GM21825 (cell line): ENCODE measurements at regions not wholly inside any gene's neighbourhood (a gene's known extent, or its start where the extent isn't known, plus 50 kb on each side); places are given as distances from the start of the nearest gene placed in this dataset.
"Not testable (repeated sequence)": the region's sequence is repeated elsewhere in the genome, so short reads cannot be mapped to it uniquely, and the experiment has no call there.

Source experiments
- ATAC-seq: cut with Tn5 transposase; IDR thresholded peaks from one replicate; pipeline ENCODE4 v1.9.1; 2021; ENCODE audit warnings: mild to moderate bottlenecking, moderate library complexity; ENCODE audit not compliant: unreplicated experiment

GRCh38 chr2:185984670-185985069 is 246.1 kb downstream of the FSIP2 start:
- no peak for ATAC-seq

- ATAC-seq = not testable (repeated sequence)
Observed at GRCh38 chr2:185988907-185989306, 250.3 kb downstream of the FSIP2 start.

- ATAC-seq = no peak
Observed at GRCh38 chr2:185990861-185991525, 252.4 kb downstream of the FSIP2 start.

DNA sequence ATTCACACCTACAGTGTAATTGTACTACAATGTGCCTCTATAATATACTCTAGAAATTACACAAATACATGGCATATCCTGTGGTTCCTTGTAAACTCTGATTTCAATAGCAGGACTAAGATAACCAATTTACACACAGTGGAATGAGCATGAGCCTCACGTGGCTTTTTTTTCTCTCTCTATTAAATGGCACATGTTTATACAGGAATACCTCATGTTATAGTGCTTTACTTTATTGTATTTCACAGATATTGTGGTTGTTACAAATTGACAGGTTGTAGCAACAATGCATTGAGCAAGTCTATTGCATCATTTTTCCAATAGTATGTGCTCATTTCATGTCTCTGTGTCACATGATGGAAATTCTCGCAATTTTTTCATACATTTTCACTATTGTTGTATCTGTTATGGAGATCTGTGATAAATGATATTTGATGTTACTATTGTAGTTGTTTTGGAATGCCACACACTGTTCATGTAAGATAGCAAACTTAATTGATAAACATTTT is 260.0 kb downstream of the FSIP2 start:
- no peak for ATAC-seq

DNA sequence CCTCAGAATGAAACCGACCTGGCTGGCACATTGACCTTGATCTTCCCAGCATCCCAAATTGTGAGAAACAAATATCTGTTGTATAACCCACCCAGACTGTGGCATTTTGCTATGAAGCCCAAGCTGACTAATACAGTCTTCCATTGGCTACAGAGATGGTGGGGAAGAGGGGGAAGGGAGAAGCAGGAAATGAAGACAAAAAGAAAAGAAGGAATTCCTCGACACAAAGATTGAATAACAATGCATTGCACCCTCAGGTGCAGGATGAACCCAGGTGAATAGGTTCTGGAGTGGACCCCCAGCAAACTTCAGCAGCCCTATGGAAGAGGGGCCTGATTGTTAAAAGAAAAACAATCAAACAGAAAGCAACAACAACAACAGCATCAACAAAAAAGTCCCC is 270.7 kb downstream of the FSIP2 start:
- ATAC-seq = no peak

DNA sequence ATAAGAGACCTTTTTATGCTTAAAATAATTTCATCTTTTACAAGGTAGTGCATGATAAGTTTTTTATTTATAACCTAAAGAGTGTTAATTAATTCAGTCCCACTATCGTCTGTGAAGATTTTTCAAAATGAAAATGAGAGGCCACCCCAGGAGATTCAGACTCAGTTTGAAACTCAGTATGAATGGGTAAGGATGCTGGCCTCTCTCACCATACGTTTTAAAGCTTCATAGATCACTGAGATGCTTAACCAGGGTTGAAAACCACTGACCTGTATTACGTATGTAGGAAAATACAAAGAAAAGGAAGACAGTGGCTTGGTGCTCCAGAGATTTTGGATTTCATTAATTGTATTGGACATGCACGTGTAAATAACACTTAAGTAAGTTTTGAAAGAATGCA is 278.7 kb downstream of the FSIP2 start:
- ATAC-seq = no peak

DNA sequence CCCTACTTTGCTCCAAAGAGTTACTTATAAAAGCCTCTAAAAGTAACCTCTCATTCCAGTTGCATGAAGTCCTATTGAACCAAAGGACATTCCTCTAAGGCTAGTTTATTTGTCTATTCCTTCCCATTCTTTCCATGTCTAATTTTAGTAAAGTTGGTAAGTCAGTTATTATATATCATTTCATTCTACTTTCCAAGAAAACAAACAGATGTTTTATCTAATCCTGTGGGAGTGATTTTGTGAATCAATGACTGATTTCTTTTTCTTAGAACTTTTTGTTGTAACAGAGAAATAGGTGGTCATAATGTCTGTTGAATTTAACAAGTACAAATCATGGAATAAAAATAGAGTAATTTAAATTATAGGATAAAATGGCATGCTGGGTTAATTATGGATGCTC is 286.3 kb downstream of the FSIP2 start:
- no peak for ATAC-seq

DNA sequence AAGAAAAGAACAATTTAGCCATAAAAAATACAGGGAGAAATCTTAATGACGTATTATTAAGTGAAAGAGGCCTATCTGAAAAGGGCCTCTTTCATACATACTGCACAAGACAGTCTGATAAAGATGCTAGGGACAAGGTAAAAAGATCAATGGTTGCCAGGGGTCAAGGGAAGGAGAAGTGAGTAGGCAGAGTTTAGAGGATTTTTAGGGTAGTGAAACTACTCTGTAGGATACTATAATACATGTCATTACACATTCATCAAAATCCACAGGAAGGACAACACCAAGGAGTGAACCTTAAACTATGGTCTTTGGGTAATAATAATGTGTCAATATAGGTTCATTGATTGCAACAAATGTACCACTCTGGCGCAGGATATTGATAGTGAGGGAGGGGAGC is 289.3 kb downstream of the FSIP2 start:
- peak; percentile 64 for ATAC-seq

- ATAC-seq = no peak
Observed at GRCh38 chr2:186031229-186031628, 292.6 kb downstream of the FSIP2 start.

DNA sequence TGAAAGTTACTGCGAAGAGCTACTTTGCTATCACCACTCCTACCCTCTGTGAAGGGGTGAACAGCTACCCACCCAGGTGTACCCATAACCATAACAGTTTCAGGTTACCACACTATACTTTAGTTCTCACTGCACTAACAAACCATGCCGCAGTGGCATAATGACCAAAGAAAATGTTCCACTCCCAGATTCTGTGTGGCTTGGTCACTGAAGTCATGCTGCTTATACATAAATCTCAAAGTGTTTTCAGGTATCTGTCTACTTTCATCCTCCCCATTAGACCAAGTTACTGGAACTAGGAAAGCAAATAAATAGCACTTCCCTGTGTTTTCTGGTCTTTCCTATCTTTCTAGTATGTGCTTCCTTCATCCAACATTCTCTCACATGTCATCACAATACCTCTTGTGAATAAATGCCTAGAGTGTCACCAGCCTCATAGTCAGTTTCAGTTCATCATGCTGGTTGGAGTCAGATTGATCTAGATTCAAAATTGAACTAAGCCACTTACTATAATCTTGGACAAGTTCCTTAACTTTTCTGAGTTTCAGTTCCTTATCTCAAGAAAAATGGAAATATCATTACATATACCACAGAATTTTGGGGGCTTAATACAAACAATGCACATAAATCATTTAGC is 293.6 kb downstream of the FSIP2 start:
- no peak for ATAC-seq

GRCh38 chr2:186032930-186033329 is 294.3 kb downstream of the FSIP2 start:
- ATAC-seq = no peak

DNA sequence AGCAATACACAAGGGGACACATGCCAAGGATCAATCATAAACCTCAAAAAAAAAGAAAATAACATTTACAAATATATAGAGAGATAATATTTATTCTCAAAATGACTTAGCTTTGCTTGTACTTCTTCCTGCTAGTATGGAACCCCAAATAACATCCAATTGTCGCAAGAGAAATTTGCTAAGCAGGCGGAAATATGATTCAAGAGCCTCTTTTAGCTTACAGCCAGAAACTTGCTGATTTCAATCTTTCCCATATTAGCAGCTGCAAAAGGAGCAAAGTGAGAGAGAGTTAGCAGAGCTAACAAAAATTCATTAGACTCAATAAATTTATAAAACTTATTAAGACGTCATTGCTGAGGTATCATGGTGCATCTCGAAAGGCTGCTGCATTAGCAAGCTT is 294.9 kb downstream of the FSIP2 start:
- no peak for ATAC-seq

GRCh38 chr2:186036862-186037449 is 298.4 kb downstream of the FSIP2 start:
- no peak for ATAC-seq

GRCh38 chr2:186042207-186043028 is 303.8 kb downstream of the FSIP2 start:
- ATAC-seq = no peak

GRCh38 chr2:186044761-186045160 is 306.2 kb downstream of the FSIP2 start:
- no peak for ATAC-seq

DNA sequence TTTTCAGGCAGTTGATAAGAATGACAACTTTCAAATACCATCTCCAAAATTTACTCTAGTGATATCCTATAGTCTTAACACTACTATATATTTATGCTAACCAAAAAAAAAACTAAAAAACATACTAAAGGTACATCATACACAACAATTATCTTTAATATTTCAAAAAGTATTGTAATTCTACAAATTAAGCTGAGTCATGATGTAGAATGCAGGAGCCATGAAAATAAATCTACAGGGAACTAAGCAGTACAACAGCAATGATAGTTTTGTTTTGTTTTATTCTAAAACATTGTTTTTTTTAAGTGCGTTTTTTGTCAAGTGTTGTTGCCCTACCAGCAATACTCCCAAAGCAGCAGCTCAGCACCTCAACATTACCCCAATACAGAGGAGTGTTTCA is 314.3 kb downstream of the FSIP2 start:
- no peak for ATAC-seq

DNA sequence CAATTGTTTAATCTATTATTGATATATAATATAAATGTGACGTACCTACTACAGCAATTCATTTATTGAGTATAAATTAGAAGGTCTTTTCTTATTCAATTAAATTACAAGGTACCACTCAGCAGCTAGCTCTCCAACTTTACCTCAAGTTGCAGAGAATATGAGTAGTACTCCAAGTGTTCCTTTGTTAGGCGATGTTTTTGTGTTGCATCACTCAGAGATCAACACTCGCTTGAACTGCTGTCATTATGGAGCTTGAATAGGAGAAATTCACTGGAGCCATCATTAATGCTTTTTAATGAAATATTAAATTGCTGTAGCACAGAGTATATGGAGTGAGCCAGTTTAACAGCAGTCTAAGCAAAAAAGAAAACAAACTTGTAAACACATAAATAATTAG is 320.0 kb downstream of the FSIP2 start:
- no peak for ATAC-seq

DNA sequence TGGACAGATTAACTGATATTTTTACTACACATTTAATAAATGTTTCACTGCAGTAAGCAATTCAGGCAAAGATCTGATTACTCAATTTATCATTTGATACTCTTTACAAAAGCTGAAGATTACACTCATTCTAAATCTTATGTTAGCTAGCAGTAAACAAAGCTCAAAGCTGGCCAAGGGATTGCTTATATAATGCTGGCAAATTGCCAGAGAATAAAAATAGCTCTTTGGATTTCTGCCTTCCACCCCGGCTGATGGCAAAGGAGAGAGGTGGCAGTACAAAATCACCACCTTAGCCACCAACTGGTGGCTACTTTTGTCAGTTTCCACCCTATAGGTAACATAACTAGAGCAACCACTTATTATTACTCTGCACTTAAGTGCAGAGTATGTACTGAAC is 320.5 kb downstream of the FSIP2 start:
- no peak for ATAC-seq

- no peak for ATAC-seq
Observed at GRCh38 chr2:186060744-186061440, 322.3 kb downstream of the FSIP2 start.

- no peak for ATAC-seq
Observed at GRCh38 chr2:186064507-186064906, 325.9 kb downstream of the FSIP2 start.

GRCh38 chr2:186065491-186065890 is 326.9 kb downstream of the FSIP2 start:
- ATAC-seq = no peak
